GM12878 (cell line): ENCODE measurements at regions not wholly inside any gene's neighbourhood (a gene's known extent, or its start where the extent isn't known, plus 50 kb on each side); places are given as distances from the start of the nearest gene placed in this dataset.

Experiments
- ATAC-seq: fragments of 200-7000 bp; cut with Tn5 transposase; 3 replicates; pipeline ENCODE4 v1.9.1; 2020; ENCODE audit warnings: mild to moderate bottlenecking, moderate library complexity
- BruUV-seq: library from RNA; stranded (reverse); fragments of 400-500 nt; replicated peaks from 2 replicates; lab custom pipeline; 2021; lab: Mats Ljungman, UMichigan
- CTCF ChIA-PET: fragments of 300-600 bp; sonication (Branson Sonifier 250); formaldehyde crosslinking; extraction: SDS; loops from one replicate; lab custom pipeline; 2021; ENCODE audit warnings: inconsistent platforms; lab: Yijun Ruan, JAX
- POLR2A ChIA-PET: fragments of 350-600 bp; formaldehyde crosslinking; extraction: SDS; loops from one replicate; lab custom pipeline; 2021; ENCODE audit warnings: inconsistent platforms; lab: Charles Lee
- RAD21 ChIA-PET: fragments of 300-600 bp; sonication (Branson Sonifier 250); formaldehyde crosslinking; loops from one replicate; lab custom pipeline; 2023; ENCODE audit warnings: antibody characterized with exemption; ENCODE audit not compliant: unreplicated experiment; lab: Charles Lee
- SMC1A ChIA-PET: fragments of 300-600 bp; sonication (Branson Sonifier 250); formaldehyde crosslinking; loops from one replicate; lab custom pipeline; 2023; ENCODE audit not compliant: unreplicated experiment, uncharacterized antibody; lab: Charles Lee
- DNase-seq: peaks from one replicate; pipeline ENCODE4 v3.0.0-alpha.2; 2011; ENCODE audit warnings: low read depth, low spot score
- FAIRE-seq: peaks from 3 replicates; lab custom pipeline; 2011; peaks lifted over from hg19 to GRCh38; lab: Jason Lieb, UNC
- H2AFZ ChIP-seq: 2 replicates; pipeline ENCODE4 v1.6.0; 2011; ENCODE audit warnings: low read depth, low read length, control low read depth; ENCODE audit not compliant: control insufficient read depth
- H3K27ac ChIP-seq: 2 replicates; pipeline ENCODE4 v1.5.1; 2011; ENCODE audit warnings: control low read depth; ENCODE audit not compliant: control insufficient read depth, insufficient read depth
- H3K27me3 ChIP-seq, 2 experiments: replicated peaks in 1 of 2; 2 replicates each; pipeline versions ENCODE4 v1.6.0 to v1.6.1; 2011; ENCODE audit warnings: low read length in 1 of 2; ENCODE audit not compliant: control insufficient read depth in 2 of 2, insufficient read depth in 2 of 2
- H3K36me3 ChIP-seq, 2 experiments: 2 replicates each; pipeline ENCODE4 v1.5.1; 2011; ENCODE audit warnings: low read length in 1 of 2; ENCODE audit not compliant: control insufficient read depth in 2 of 2, insufficient read depth in 2 of 2
- H3K4me1 ChIP-seq: 2 replicates; pipeline ENCODE4 v1.6.1; 2011; ENCODE audit warnings: mild to moderate bottlenecking, low read length, moderate library complexity, mixed read lengths; ENCODE audit not compliant: control insufficient read depth, insufficient read depth
- H3K4me2 ChIP-seq: 2 replicates; pipeline ENCODE4 v1.6.0; 2011; ENCODE audit warnings: control low read depth; ENCODE audit not compliant: control insufficient read depth, insufficient read depth
- H3K4me3 ChIP-seq: fragments of 200-600 bp; sonication (generic); 2 replicates; pipeline ENCODE4 v1.5.1; 2016
- H3K79me2 ChIP-seq: 2 replicates; pipeline ENCODE4 v1.6.0; 2011; ENCODE audit warnings: low read length; ENCODE audit not compliant: control insufficient read depth, insufficient read depth
- H3K9ac ChIP-seq: 2 replicates; pipeline ENCODE4 v1.8.0; 2011; ENCODE audit warnings: low read length, control low read depth, mixed read lengths; ENCODE audit not compliant: control insufficient read depth, insufficient read depth
- H3K9me3 ChIP-seq: replicated peaks from 3 replicates; pipeline ENCODE4 v1.5.1; 2011; ENCODE audit warnings: mild to moderate bottlenecking, low read length; ENCODE audit not compliant: control insufficient read depth, insufficient read depth
- H4K20me1 ChIP-seq: 2 replicates; pipeline ENCODE4 v1.6.0; 2011; ENCODE audit not compliant: control insufficient read depth, insufficient read depth
- EED ChIP-seq: sonication (generic); IDR thresholded peaks from 2 replicates; pipeline ENCODE4 v1.6.1; 2016; ENCODE audit warnings: antibody characterized with exemption, low read depth
- ETV6 ChIP-seq, 2 experiments: fragments of 450-650 bp in 1 of 2; IDR thresholded peaks in 1 of 2; conservative IDR thresholded peaks in 1 of 2; 2 replicates each; pipeline ENCODE4 v1.6.1; 2014; ENCODE audit warnings: antibody characterized with exemption in 1 of 2, borderline replicate concordance in 1 of 2, low read depth in 1 of 2, mild to moderate bottlenecking in 1 of 2, moderate library complexity in 1 of 2
- RBBP5 ChIP-seq: fragments of 200-600 bp; sonication (generic); conservative IDR thresholded peaks from 2 replicates; pipeline ENCODE4 v1.6.1; 2016
- ZNF24 ChIP-seq: fragments of 450-650 bp; IDR thresholded peaks from 2 replicates; pipeline ENCODE4 v1.6.1; 2017; ENCODE audit warnings: antibody characterized with exemption, mild to moderate bottlenecking
- WGBS: methylation state at CpG from one replicate; pipeline ENCODE4 v1.1.6; 2016; ENCODE audit warnings: low lambda C conversion rate; ENCODE audit not compliant: insufficient replicate concordance, insufficient coverage; ENCODE audit errors: missing lambda C conversion rate; 5-methylcytosine and 5-hydroxymethylcytosine counted together
- in situ Hi-C: fragments of 300-500 bp; cut with MboI; formaldehyde crosslinking; loops from 9 replicates; pipeline ENCODE4 v1.14.3; 2018; ENCODE audit warnings: mixed read lengths
- intact Hi-C: fragments of 100-400 bp; cut with micrococcal nuclease; formaldehyde crosslinking; loops from one replicate; pipeline ENCODE4 v1.14.2; 2022; ENCODE audit not compliant: unreplicated experiment
- TF ChIP-seq, protein P1 (sequence below): fragments of 450-650 bp; conservative IDR thresholded peaks from 2 replicates; pipeline ENCODE4 v1.6.1; 2017; ENCODE audit warnings: mild to moderate bottlenecking, moderate library complexity
- TF ChIP-seq, protein P2 (sequence below): IDR thresholded peaks from 2 replicates; pipeline ENCODE4 v1.6.1; 2012; ENCODE audit warnings: mild to moderate bottlenecking, low read depth, low read length
- TF ChIP-seq, protein P3 (sequence below): IDR thresholded peaks from 2 replicates; pipeline ENCODE4 v1.6.1; 2012; ENCODE audit warnings: low read depth, low read length, improper control_type of control experiment
- TF ChIP-seq, protein P4 (sequence below): fragments of 450-650 bp; IDR thresholded peaks from 2 replicates; pipeline ENCODE4 v1.6.1; 2016; ENCODE audit warnings: mild to moderate bottlenecking
- TF ChIP-seq, protein P5 (sequence below): IDR thresholded peaks from 2 replicates; pipeline ENCODE4 v1.6.1; 2012; ENCODE audit warnings: improper control_type of control experiment, low read depth, low read length; ENCODE audit not compliant: insufficient replicate concordance

DNA sequence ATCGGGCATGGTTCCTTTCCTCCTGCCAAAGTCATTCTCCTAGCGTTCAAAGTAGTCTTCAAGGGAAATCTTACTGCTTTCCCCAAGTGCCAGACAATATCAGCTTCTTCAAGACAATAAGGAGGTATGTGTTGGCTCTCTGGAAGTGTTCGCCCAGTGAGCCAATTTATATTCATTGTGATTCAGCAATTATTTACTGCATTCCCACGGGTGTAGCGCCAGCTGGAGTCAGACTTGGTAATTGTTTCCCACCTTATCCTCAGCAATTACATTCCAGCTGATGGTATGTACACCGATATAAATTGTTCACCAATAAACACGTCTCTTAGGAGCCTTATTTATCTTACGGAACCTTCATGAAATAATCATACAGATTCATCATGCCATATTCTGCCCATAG, 103.6 kb upstream of the CTNNB1 start:
- no peaks in the 10 kb centered on the region for H3K4me1 ChIP-seq
- ATAC-seq = no peak
- H3K27me3 ChIP-seq = no peaks in the 10 kb centered on the region
- ChIA-PET RAD21 (no interaction called here), SMC1A (no interaction called here), POLR2A (no interaction called here), CTCF (interaction anchor here (2.0 kb wide), 1 partner anchor 512 kb away, joined by 4 read pairs; no protein-coding TSS in a partner anchor)
- no peaks in the 10 kb centered on the region; the same call in 2 of the 3 replicates for H3K9me3 ChIP-seq
- H3K4me3 ChIP-seq = no peak overlapping the region
- intact Hi-C loops = no loop called here
- 47% methylated on average over 8 of the region's 8 CpGs for WGBS
- no peak overlapping the region for H3K9ac ChIP-seq
- H2AFZ ChIP-seq = no peak overlapping the region
- FAIRE-seq = no peak
- no peak overlapping the region for H3K4me2 ChIP-seq
- no peak for DNase-seq
- no peaks in the 10 kb centered on the region for H4K20me1 ChIP-seq
- BruUV-seq = no TSS peak
- in situ Hi-C loops = no loop called here
- no peaks in the 10 kb centered on the region for H3K36me3 ChIP-seq
- no peak overlapping the region for H3K27ac ChIP-seq
- H3K79me2 ChIP-seq = no peaks in the 10 kb centered on the region
- TF ChIP-seq, protein P1, sequence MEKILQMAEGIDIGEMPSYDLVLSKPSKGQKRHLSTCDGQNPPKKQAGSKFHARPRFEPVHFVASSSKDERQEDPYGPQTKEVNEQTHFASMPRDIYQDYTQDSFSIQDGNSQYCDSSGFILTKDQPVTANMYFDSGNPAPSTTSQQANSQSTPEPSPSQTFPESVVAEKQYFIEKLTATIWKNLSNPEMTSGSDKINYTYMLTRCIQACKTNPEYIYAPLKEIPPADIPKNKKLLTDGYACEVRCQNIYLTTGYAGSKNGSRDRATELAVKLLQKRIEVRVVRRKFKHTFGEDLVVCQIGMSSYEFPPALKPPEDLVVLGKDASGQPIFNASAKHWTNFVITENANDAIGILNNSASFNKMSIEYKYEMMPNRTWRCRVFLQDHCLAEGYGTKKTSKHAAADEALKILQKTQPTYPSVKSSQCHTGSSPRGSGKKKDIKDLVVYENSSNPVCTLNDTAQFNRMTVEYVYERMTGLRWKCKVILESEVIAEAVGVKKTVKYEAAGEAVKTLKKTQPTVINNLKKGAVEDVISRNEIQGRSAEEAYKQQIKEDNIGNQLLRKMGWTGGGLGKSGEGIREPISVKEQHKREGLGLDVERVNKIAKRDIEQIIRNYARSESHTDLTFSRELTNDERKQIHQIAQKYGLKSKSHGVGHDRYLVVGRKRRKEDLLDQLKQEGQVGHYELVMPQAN = no peak
- no peak for TF ChIP-seq ZNF24
- TF ChIP-seq, protein P2, sequence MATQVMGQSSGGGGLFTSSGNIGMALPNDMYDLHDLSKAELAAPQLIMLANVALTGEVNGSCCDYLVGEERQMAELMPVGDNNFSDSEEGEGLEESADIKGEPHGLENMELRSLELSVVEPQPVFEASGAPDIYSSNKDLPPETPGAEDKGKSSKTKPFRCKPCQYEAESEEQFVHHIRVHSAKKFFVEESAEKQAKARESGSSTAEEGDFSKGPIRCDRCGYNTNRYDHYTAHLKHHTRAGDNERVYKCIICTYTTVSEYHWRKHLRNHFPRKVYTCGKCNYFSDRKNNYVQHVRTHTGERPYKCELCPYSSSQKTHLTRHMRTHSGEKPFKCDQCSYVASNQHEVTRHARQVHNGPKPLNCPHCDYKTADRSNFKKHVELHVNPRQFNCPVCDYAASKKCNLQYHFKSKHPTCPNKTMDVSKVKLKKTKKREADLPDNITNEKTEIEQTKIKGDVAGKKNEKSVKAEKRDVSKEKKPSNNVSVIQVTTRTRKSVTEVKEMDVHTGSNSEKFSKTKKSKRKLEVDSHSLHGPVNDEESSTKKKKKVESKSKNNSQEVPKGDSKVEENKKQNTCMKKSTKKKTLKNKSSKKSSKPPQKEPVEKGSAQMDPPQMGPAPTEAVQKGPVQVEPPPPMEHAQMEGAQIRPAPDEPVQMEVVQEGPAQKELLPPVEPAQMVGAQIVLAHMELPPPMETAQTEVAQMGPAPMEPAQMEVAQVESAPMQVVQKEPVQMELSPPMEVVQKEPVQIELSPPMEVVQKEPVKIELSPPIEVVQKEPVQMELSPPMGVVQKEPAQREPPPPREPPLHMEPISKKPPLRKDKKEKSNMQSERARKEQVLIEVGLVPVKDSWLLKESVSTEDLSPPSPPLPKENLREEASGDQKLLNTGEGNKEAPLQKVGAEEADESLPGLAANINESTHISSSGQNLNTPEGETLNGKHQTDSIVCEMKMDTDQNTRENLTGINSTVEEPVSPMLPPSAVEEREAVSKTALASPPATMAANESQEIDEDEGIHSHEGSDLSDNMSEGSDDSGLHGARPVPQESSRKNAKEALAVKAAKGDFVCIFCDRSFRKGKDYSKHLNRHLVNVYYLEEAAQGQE = no peak
- no peak for TF ChIP-seq ETV6 (conservative IDR thresholded peaks at IDR 0.05 in 1 of 2, IDR thresholded peaks at IDR 0.05 in 1 of 2; ENCODE audit: borderline replicate concordance in 1 of 2, low read depth in 1 of 2)
- TF ChIP-seq, protein P3, sequence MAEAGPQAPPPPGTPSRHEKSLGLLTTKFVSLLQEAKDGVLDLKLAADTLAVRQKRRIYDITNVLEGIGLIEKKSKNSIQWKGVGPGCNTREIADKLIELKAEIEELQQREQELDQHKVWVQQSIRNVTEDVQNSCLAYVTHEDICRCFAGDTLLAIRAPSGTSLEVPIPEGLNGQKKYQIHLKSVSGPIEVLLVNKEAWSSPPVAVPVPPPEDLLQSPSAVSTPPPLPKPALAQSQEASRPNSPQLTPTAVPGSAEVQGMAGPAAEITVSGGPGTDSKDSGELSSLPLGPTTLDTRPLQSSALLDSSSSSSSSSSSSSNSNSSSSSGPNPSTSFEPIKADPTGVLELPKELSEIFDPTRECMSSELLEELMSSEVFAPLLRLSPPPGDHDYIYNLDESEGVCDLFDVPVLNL = no peak
- TF ChIP-seq, protein P4, sequence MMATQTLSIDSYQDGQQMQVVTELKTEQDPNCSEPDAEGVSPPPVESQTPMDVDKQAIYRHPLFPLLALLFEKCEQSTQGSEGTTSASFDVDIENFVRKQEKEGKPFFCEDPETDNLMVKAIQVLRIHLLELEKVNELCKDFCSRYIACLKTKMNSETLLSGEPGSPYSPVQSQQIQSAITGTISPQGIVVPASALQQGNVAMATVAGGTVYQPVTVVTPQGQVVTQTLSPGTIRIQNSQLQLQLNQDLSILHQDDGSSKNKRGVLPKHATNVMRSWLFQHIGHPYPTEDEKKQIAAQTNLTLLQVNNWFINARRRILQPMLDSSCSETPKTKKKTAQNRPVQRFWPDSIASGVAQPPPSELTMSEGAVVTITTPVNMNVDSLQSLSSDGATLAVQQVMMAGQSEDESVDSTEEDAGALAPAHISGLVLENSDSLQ = no peak
- no peak for TF ChIP-seq RBBP5
- TF ChIP-seq, protein P5, sequence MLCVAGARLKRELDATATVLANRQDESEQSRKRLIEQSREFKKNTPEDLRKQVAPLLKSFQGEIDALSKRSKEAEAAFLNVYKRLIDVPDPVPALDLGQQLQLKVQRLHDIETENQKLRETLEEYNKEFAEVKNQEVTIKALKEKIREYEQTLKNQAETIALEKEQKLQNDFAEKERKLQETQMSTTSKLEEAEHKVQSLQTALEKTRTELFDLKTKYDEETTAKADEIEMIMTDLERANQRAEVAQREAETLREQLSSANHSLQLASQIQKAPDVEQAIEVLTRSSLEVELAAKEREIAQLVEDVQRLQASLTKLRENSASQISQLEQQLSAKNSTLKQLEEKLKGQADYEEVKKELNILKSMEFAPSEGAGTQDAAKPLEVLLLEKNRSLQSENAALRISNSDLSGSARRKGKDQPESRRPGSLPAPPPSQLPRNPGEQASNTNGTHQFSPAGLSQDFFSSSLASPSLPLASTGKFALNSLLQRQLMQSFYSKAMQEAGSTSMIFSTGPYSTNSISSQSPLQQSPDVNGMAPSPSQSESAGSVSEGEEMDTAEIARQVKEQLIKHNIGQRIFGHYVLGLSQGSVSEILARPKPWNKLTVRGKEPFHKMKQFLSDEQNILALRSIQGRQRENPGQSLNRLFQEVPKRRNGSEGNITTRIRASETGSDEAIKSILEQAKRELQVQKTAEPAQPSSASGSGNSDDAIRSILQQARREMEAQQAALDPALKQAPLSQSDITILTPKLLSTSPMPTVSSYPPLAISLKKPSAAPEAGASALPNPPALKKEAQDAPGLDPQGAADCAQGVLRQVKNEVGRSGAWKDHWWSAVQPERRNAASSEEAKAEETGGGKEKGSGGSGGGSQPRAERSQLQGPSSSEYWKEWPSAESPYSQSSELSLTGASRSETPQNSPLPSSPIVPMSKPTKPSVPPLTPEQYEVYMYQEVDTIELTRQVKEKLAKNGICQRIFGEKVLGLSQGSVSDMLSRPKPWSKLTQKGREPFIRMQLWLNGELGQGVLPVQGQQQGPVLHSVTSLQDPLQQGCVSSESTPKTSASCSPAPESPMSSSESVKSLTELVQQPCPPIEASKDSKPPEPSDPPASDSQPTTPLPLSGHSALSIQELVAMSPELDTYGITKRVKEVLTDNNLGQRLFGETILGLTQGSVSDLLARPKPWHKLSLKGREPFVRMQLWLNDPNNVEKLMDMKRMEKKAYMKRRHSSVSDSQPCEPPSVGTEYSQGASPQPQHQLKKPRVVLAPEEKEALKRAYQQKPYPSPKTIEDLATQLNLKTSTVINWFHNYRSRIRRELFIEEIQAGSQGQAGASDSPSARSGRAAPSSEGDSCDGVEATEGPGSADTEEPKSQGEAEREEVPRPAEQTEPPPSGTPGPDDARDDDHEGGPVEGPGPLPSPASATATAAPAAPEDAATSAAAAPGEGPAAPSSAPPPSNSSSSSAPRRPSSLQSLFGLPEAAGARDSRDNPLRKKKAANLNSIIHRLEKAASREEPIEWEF = no peak
- no peak for TF ChIP-seq EED
